Endothelial cell of umbilical vein (primary cell): ENCODE measurements at regions not wholly inside any gene's neighbourhood (a gene's known extent, or its start where the extent isn't known, plus 50 kb on each side); places are given as distances from the start of the nearest gene placed in this dataset.

Experiments
- BruUV-seq: library from RNA; stranded (reverse); fragments of 400-500 nt; replicated peaks from 2 replicates; lab custom pipeline; 2021; lab: Mats Ljungman, UMichigan
- CTCF ChIA-PET: fragments of 300-600, 350-600 bp; sonication (Branson Sonifier 250); formaldehyde crosslinking; loops from one replicate; lab custom pipeline; 2021; ENCODE audit warnings: antibody characterized with exemption, inconsistent platforms; lab: Charles Lee
- POLR2A ChIA-PET: fragments of 300-600, 350-600 bp; sonication (Branson Sonifier 250); formaldehyde crosslinking; loops from one replicate; lab custom pipeline; 2021; ENCODE audit warnings: antibody characterized with exemption, inconsistent platforms; lab: Charles Lee
- DNase-seq: peaks from one replicate; pipeline ENCODE4 v3.0.0-alpha.2; 2011; ENCODE audit warnings: low read depth, low spot score
- FAIRE-seq: peaks from 2 replicates; lab custom pipeline; 2011; peaks lifted over from hg19 to GRCh38; lab: Jason Lieb, UNC
- H2AFZ ChIP-seq: 2 replicates; pipeline ENCODE4 v1.6.0; 2012; ENCODE audit warnings: low read depth, low read length, control low read depth, inconsistent platforms
- H3K27ac ChIP-seq: 2 replicates; pipeline ENCODE4 v1.5.1; 2011; ENCODE audit warnings: low read depth, mild to moderate bottlenecking, control low read depth, low read length, moderate library complexity; ENCODE audit not compliant: insufficient read depth
- H3K27me3 ChIP-seq, 2 experiments: 2 replicates each; pipeline versions ENCODE4 v1.6.0 to v1.6.1; 2011; ENCODE audit warnings: low read length in 2 of 2, mixed read lengths in 1 of 2; ENCODE audit not compliant: control insufficient read depth in 2 of 2, insufficient read depth in 2 of 2
- H3K36me3 ChIP-seq, 2 experiments: 2 replicates in 1 of 2; 3 replicates in 1 of 2; pipeline ENCODE4 v1.5.1; 2011; ENCODE audit warnings: low read length in 2 of 2, mild to moderate bottlenecking in 1 of 2, moderate library complexity in 1 of 2; ENCODE audit not compliant: control insufficient read depth in 2 of 2, insufficient read depth in 2 of 2; ENCODE audit errors: extremely low read depth in 1 of 2
- H3K4me1 ChIP-seq: 3 replicates; pipeline ENCODE4 v1.5.1; 2011; ENCODE audit warnings: mild to moderate bottlenecking, low read length; ENCODE audit not compliant: control insufficient read depth, insufficient read depth; ENCODE audit errors: extremely low read depth
- H3K4me2 ChIP-seq: 2 replicates; pipeline ENCODE4 v1.6.1; 2011; ENCODE audit warnings: low read length, control low read depth, mixed read lengths; ENCODE audit not compliant: insufficient read depth
- H3K4me3 ChIP-seq, 3 experiments: fragments of 200-600 bp in 1 of 3; sonication (generic), shearing (Covaris generic) in 1 of 3; replicated peaks in 1 of 3; 2 replicates each; pipeline ENCODE4 v1.5.1; 2011 to 2016; ENCODE audit warnings: control low read depth in 3 of 3, low read length in 3 of 3, mild to moderate bottlenecking in 2 of 3, inconsistent platforms in 1 of 3, low read depth in 1 of 3, moderate library complexity in 1 of 3; ENCODE audit not compliant: insufficient read depth in 1 of 3
- H3K79me2 ChIP-seq: 2 replicates; pipeline ENCODE4 v1.6.0; 2012; ENCODE audit warnings: low read length, inconsistent platforms; ENCODE audit not compliant: control insufficient read depth, insufficient read depth
- H3K9ac ChIP-seq: replicated peaks from 2 replicates; pipeline ENCODE3; 2011; ENCODE audit warnings: low read length, control low read depth; ENCODE audit not compliant: insufficient read depth; ENCODE audit errors: extremely low read depth
- H3K9me1 ChIP-seq: replicated peaks from 3 replicates; pipeline ENCODE4 v1.6.0; 2011; ENCODE audit warnings: mild to moderate bottlenecking, low read length; ENCODE audit not compliant: control insufficient read depth, insufficient read depth; ENCODE audit errors: extremely low read depth
- H3K9me3 ChIP-seq: replicated peaks from 2 replicates; pipeline ENCODE4 v1.5.1; 2012; ENCODE audit warnings: low read length, inconsistent platforms; ENCODE audit not compliant: control insufficient read depth, insufficient read depth
- H4K20me1 ChIP-seq: replicated peaks from 2 replicates; pipeline ENCODE3; 2011; ENCODE audit warnings: mild to moderate bottlenecking, low read length; ENCODE audit not compliant: control insufficient read depth, insufficient read depth; ENCODE audit errors: extremely low read depth
- EZH2 ChIP-seq: IDR thresholded peaks from 2 replicates; pipeline ENCODE4 v1.6.1; 2012; ENCODE audit warnings: borderline replicate concordance, low read depth, mild to moderate bottlenecking, moderate library complexity, low read length, inconsistent platforms; ENCODE audit not compliant: severe bottlenecking
- GATA2 ChIP-seq: IDR thresholded peaks from 2 replicates; pipeline ENCODE4 v1.7.0; 2011; ENCODE audit warnings: low read depth, mild to moderate bottlenecking, moderate library complexity, mixed read lengths, low read length; ENCODE audit not compliant: insufficient read length, insufficient read depth
- JUN ChIP-seq: IDR thresholded peaks from 2 replicates; pipeline ENCODE4 v1.6.1; 2011; ENCODE audit warnings: borderline replicate concordance, low read depth; ENCODE audit not compliant: insufficient read length, insufficient read depth
- MAX ChIP-seq: IDR thresholded peaks from 2 replicates; pipeline ENCODE4 v1.6.1; 2011; ENCODE audit not compliant: insufficient read depth, insufficient read length
- MYC ChIP-seq: IDR thresholded peaks from one replicate; pipeline ENCODE4 v1.6.1; 2011; ENCODE audit warnings: mild to moderate bottlenecking, low read depth, low read length
- POLR2A ChIP-seq: IDR thresholded peaks from 2 replicates; pipeline ENCODE4 v1.6.1; 2012; ENCODE audit warnings: low read depth, mild to moderate bottlenecking, control low read depth, low read length
- POLR2AphosphoS5 ChIP-seq: IDR thresholded peaks from 2 replicates; pipeline ENCODE4 v1.6.1; 2012; ENCODE audit warnings: low read depth, mild to moderate bottlenecking, control low read depth, low read length, moderate library complexity; ENCODE audit not compliant: insufficient read depth
- dilution Hi-C: fragments of 300-500 bp; cut with MboI; formaldehyde crosslinking; loops from one replicate; pipeline ENCODE4 v1.15.0; 2019; ENCODE audit warnings: low sequenced_read_pairs; ENCODE audit not compliant: extremely low pct_ligation_motif_present
- intact Hi-C: fragments of 100-400 bp; cut with micrococcal nuclease; formaldehyde crosslinking; loops from one replicate; pipeline ENCODE4 v1.10.0; 2022
- TF ChIP-seq, protein P1 (sequence below), 2 donors: IDR thresholded peaks; 1 replicate in 1 of 2; 2 replicates in 1 of 2; pipeline ENCODE4 v1.5.1; 2011; ENCODE audit warnings: low read length in 2 of 2, mild to moderate bottlenecking in 2 of 2, moderate library complexity in 2 of 2, control low read depth in 1 of 2, inconsistent platforms in 1 of 2, low read depth in 1 of 2; ENCODE audit not compliant: insufficient read depth in 1 of 2; ENCODE audit errors: extremely low read depth in 1 of 2

DNA sequence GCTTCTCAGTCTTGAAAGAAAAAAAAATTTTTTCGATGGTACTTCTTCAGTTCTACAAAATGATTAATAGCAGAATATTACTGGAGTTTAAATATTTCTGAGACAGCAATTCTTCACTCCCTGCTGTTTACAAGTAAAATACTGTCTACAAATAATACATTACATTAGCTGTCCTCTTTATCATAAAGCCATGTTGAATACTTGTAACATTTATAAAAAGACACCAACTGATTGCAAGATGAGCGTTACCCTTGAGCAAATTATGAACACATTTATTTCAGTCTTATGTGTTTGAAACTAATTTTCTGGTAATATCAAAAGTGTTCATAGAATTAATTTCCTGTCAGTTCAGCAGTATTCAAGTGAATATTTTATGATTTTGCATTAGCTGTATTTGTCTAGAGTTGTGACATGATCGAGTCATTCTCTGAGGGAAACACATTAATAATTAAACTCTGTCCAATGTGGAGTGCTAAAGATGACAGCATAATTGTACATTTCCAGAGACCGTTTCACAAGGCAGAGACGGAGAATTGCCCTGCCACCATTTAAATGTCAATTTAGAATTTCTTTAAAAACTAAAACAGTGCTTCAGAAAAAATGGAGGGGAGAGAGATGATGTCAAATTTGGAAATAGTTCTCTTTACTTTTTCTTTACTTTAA lies 1359.0 kb upstream of the ADGRL4 start:
- CTCF ChIA-PET, result no interaction called here
- FAIRE-seq, result no peak

More for the DNA sequence above, 1359.0 kb upstream of the ADGRL4 start:
- Histone ChIP-seq H4K20me1 (no peaks in the 10 kb centered on the region), H3K79me2 (no peaks in the 10 kb centered on the region), H3K4me1 (no peaks in the 10 kb centered on the region), H3K27ac (no peak overlapping the region), H3K36me3 (no peaks in the 10 kb centered on the region), H3K4me3 (no peak overlapping the region), H3K4me2 (no peak overlapping the region), H3K27me3 (no peaks in the 10 kb centered on the region), H3K9me3 (no peaks in the 10 kb centered on the region), H3K9ac (no peak overlapping the region), H3K9me1 (no peaks in the 10 kb centered on the region), H2AFZ (no peak overlapping the region)
- TF ChIP-seq JUN, result no peak
- TF ChIP-seq, protein P1, sequence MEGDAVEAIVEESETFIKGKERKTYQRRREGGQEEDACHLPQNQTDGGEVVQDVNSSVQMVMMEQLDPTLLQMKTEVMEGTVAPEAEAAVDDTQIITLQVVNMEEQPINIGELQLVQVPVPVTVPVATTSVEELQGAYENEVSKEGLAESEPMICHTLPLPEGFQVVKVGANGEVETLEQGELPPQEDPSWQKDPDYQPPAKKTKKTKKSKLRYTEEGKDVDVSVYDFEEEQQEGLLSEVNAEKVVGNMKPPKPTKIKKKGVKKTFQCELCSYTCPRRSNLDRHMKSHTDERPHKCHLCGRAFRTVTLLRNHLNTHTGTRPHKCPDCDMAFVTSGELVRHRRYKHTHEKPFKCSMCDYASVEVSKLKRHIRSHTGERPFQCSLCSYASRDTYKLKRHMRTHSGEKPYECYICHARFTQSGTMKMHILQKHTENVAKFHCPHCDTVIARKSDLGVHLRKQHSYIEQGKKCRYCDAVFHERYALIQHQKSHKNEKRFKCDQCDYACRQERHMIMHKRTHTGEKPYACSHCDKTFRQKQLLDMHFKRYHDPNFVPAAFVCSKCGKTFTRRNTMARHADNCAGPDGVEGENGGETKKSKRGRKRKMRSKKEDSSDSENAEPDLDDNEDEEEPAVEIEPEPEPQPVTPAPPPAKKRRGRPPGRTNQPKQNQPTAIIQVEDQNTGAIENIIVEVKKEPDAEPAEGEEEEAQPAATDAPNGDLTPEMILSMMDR (IDR thresholded peaks at IDR 0.05; ENCODE audit: extremely low read depth in 1 of 2, insufficient read depth in 1 of 2, low read depth in 1 of 2, low read length in 2 of 2), result no peak
- no peak for TF ChIP-seq POLR2A
- no peak for TF ChIP-seq MYC
- no peak for TF ChIP-seq POLR2AphosphoS5
- no peak for TF ChIP-seq MAX
- no peak for TF ChIP-seq GATA2
- TF ChIP-seq EZH2, result no peak
- BruUV-seq, result no TSS peak
- POLR2A ChIA-PET, result no interaction called here
- dilution Hi-C loops (no loop called here), intact Hi-C loops (no loop called here)
- DNase-seq, result no peak
